Adrenal gland (tissue), 9 donors: ENCODE measurements at regions not wholly inside any gene's neighbourhood (a gene's known extent, or its start where the extent isn't known, plus 50 kb on each side); places are given as distances from the start of the nearest gene placed in this dataset.
"Not testable (repeated sequence)": the region's sequence is repeated elsewhere in the genome, so short reads cannot be mapped to it uniquely, and the experiment has no call there.

ENCODE experiments used
- DNase-seq, 7 donors: peaks; one replicate each; pipeline ENCODE4 v3.0.0-alpha.2; 2019 to 2020
- H3K27ac ChIP-seq, 5 donors: fragments of 200-600 bp; sonication (generic) in 4 of 5; 1 replicate in 3 of 5; 2 replicates in 2 of 5; pipeline versions ENCODE4 v1.5.1 to v1.8.0; 2016 to 2020; ENCODE audit warnings: mild to moderate bottlenecking in 1 of 5
- H3K27me3 ChIP-seq: fragments of 200-600 bp; 2 replicates; pipeline ENCODE4 v1.8.0; 2021
- H3K36me3 ChIP-seq, 2 donors: fragments of 200-600 bp; replicated peaks in 1 of 2; 1 replicate in 1 of 2; 2 replicates in 1 of 2; pipeline versions ENCODE4 v1.5.1 to v1.8.0; 2018 to 2022
- H3K4me1 ChIP-seq, 2 donors: fragments of 200-600 bp; replicated peaks in 1 of 2; 1 replicate in 1 of 2; 2 replicates in 1 of 2; pipeline versions ENCODE4 v1.5.1 to v1.8.0; 2018 to 2021
- H3K4me3 ChIP-seq, 4 donors: fragments of 200-600 bp; sonication (generic) in 3 of 4; one replicate each; pipeline ENCODE4 v1.5.1; 2016 to 2018
- H3K9me3 ChIP-seq, 3 donors: fragments of 200-600 bp; sonication (generic) in 1 of 3; replicated peaks in 1 of 3; 1 replicate in 2 of 3; 2 replicates in 1 of 3; pipeline versions ENCODE4 v1.5.1 to v1.8.0; 2016 to 2021
- CTCF ChIP-seq, 6 experiments: fragments of 450-650 bp in 4 of 6; fragments of 200-600 bp in 2 of 6; sonication (generic) in 1 of 6; IDR thresholded peaks; 1 replicate in 5 of 6; 2 replicates in 1 of 6; pipeline versions ENCODE4 v1.5.1 to v1.8.0; 2016 to 2021; ENCODE audit warnings: antibody characterized with exemption in 6 of 6, mild to moderate bottlenecking in 2 of 6, moderate library complexity in 1 of 6
- POLR2A ChIP-seq, 2 donors: fragments of 450-650 bp; IDR thresholded peaks; one replicate each; pipeline ENCODE4 v1.6.1; 2017; ENCODE audit warnings: antibody characterized with exemption in 2 of 2, mild to moderate bottlenecking in 2 of 2, moderate library complexity in 1 of 2
- WGBS, 4 donors: extraction: QIAGEN DNeasy Blood & Tissue Kit in 2 of 4; methylation state at CpG; one replicate each; pipeline versions ENCODE4 v1.1.5 to v1.1.7; 2013 to 2017; 5-methylcytosine and 5-hydroxymethylcytosine counted together
- intact Hi-C, 2 donors: fragments of 100-400 bp; cut with DNase I; formaldehyde crosslinking; loops; one replicate each; pipeline versions ENCODE4 v1.14.1 to v1.15.0; 2022 to 2023
- donor health status: healthy with polysubstance abuse.
- donor health status: Bipolar disorder and iron deficiency.
- donor health status: DM: yes; HTN: yes; CAD: no.
- donor health status: DM: no; HTN: no; CAD: no.
- donor health status: DM: no; HTN: no; CAD: no.

GRCh38 chr18:29737190-29737589 is 1305.4 kb downstream of the DSC3 start:
- no peaks in the 10 kb centered on the region for H3K9me3 ChIP-seq
- H3K36me3 ChIP-seq = no peaks in the 10 kb centered on the region
- intact Hi-C loops = no loop called here
- H3K27ac ChIP-seq = no peak overlapping the region
- no peak for DNase-seq
- H3K4me3 ChIP-seq = no peak overlapping the region
- no peaks in the 10 kb centered on the region for H3K4me1 ChIP-seq
- H3K27me3 ChIP-seq = no peaks in the 10 kb centered on the region
- no peak for TF ChIP-seq POLR2A (IDR thresholded peaks at IDR 0.05)
- no peak for TF ChIP-seq CTCF (IDR thresholded peaks at IDR 0.05)
- WGBS, 4 donors = 55 to 78% (median 64%) methylated on average over 1 to 3 of the region's 3 CpGs

DNA sequence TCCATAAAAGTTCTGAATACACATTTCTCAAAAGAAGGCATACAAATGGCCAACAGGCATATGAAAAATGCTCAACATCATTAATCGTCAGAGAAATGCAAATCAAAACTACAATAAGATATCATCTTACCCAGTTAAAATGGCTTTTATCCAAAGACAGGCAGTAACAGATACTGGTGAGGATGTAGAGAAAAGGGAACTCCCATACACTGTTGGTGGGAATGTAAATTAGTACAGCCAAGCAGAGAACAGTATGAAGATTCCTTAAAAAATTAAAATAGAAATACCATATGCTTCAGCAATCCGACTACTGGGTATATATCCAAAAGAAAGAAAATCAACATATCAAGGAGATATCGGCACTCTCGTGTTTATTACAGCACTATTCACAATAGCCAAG is 1312.5 kb downstream of the DSC3 start:
- Histone ChIP-seq H3K4me1 (no peaks in the 10 kb centered on the region), H3K36me3 (no peaks in the 10 kb centered on the region), H3K27me3 (no peaks in the 10 kb centered on the region), H3K9me3 (no peaks in the 10 kb centered on the region), H3K27ac (no peak overlapping the region), H3K4me3 (no peak overlapping the region)
- no peak for DNase-seq
- TF ChIP-seq CTCF (IDR thresholded peaks at IDR 0.05) (no peak), POLR2A (IDR thresholded peaks at IDR 0.05) (no peak)
- WGBS, 4 donors = 74 to 85% (median 80%) methylated on average over 4 of the region's 4 CpGs
- intact Hi-C loops = no loop called here

DNA sequence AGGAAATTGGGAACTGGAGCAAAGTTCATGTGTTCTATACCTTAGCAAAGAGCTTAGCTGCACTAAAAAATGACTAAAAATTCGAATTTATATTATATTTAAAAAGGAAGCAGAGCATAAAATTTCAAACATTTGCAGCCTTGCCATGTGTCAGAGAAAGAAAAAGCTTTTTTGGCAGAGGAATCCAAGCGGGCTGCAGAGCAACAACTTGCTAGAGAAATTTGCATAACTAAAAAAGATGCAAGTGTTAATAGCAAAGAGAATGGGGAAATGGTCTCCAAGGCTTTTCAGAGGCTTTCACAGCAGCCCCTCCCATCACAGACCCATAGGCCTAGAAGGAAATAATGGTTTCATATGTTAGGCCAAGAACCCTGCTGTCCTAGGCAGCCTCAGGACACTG is 1315.9 kb downstream of the DSC3 start:
- intact Hi-C loops = no loop called here
- H3K4me3 ChIP-seq = no peak overlapping the region
- WGBS, 4 donors = 23 to 34% (median 28%) methylated on average over 2 of the region's 2 CpGs
- no peaks in the 10 kb centered on the region for H3K9me3 ChIP-seq
- no peaks in the 10 kb centered on the region for H3K4me1 ChIP-seq
- H3K27me3 ChIP-seq = no peaks in the 10 kb centered on the region
- TF ChIP-seq POLR2A (IDR thresholded peaks at IDR 0.05) (no peak), CTCF (IDR thresholded peaks at IDR 0.05) (no peak)
- no peaks in the 10 kb centered on the region for H3K36me3 ChIP-seq
- DNase-seq = no peak
- no peak overlapping the region for H3K27ac ChIP-seq

DNA sequence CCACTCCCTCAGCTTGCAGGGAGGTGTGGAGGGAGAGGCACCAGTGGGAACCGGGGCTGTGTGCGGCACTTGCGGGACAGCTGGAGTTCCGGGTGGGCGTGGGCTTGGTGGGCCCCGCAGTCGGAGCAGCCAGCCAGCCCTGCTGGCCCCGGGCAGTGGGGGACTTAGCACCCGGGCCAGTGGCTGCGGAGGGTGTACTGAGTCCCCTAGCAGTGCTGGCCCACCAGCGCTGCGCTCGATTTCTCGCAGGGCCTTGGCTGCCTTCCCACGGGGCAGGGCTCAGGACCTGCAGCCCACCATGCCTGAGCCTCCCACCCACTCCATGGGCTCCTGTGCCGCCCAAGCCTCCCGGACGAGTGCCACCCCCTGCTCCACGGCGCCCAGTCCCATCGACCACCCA is 1319.1 kb downstream of the DSC3 start:
- H3K27me3 ChIP-seq, H3K4me3 ChIP-seq, DNase-seq, H3K27ac ChIP-seq, H3K4me1 ChIP-seq, H3K36me3 ChIP-seq, intact Hi-C loops, H3K9me3 ChIP-seq: not testable (repeated sequence)
- 87 to 99% (median 88%) methylated on average over 10 to 21 of the region's 21 CpGs for WGBS, 4 donors

GRCh38 chr18:29715960-29716359 is 1326.6 kb downstream of the DSC3 start:
- H3K4me3 ChIP-seq, H3K36me3 ChIP-seq, H3K27ac ChIP-seq, H3K4me1 ChIP-seq, intact Hi-C loops, H3K9me3 ChIP-seq, DNase-seq, H3K27me3 ChIP-seq: not testable (repeated sequence)
- WGBS, 4 donors = 83 to 90% (median 87%) methylated on average over 8 of the region's 8 CpGs
